GM12878 (cell line): ENCODE measurements at regions not wholly inside any gene's neighbourhood (a gene's known extent, or its start where the extent isn't known, plus 50 kb on each side); places are given as distances from the start of the nearest gene placed in this dataset.

Experiments
- ATAC-seq: fragments of 200-7000 bp; cut with Tn5 transposase; 3 replicates; pipeline ENCODE4 v1.9.1; 2020; ENCODE audit warnings: mild to moderate bottlenecking, moderate library complexity
- BruUV-seq: library from RNA; stranded (reverse); fragments of 400-500 nt; replicated peaks from 2 replicates; lab custom pipeline; 2021; lab: Mats Ljungman, UMichigan
- CTCF ChIA-PET: fragments of 300-600 bp; sonication (Branson Sonifier 250); formaldehyde crosslinking; extraction: SDS; loops from one replicate; lab custom pipeline; 2021; ENCODE audit warnings: inconsistent platforms; lab: Yijun Ruan, JAX
- POLR2A ChIA-PET: fragments of 350-600 bp; formaldehyde crosslinking; extraction: SDS; loops from one replicate; lab custom pipeline; 2021; ENCODE audit warnings: inconsistent platforms; lab: Charles Lee
- RAD21 ChIA-PET: fragments of 300-600 bp; sonication (Branson Sonifier 250); formaldehyde crosslinking; loops from one replicate; lab custom pipeline; 2023; ENCODE audit warnings: antibody characterized with exemption; ENCODE audit not compliant: unreplicated experiment; lab: Charles Lee
- SMC1A ChIA-PET: fragments of 300-600 bp; sonication (Branson Sonifier 250); formaldehyde crosslinking; loops from one replicate; lab custom pipeline; 2023; ENCODE audit not compliant: unreplicated experiment, uncharacterized antibody; lab: Charles Lee
- DNase-seq: peaks from one replicate; pipeline ENCODE4 v3.0.0-alpha.2; 2011; ENCODE audit warnings: low read depth, low spot score
- FAIRE-seq: peaks from 3 replicates; lab custom pipeline; 2011; peaks lifted over from hg19 to GRCh38; lab: Jason Lieb, UNC
- H2AFZ ChIP-seq: 2 replicates; pipeline ENCODE4 v1.6.0; 2011; ENCODE audit warnings: low read depth, low read length, control low read depth; ENCODE audit not compliant: control insufficient read depth
- H3K27ac ChIP-seq: 2 replicates; pipeline ENCODE4 v1.5.1; 2011; ENCODE audit warnings: control low read depth; ENCODE audit not compliant: control insufficient read depth, insufficient read depth
- H3K27me3 ChIP-seq, 2 experiments: replicated peaks in 1 of 2; 2 replicates each; pipeline versions ENCODE4 v1.6.0 to v1.6.1; 2011; ENCODE audit warnings: low read length in 1 of 2; ENCODE audit not compliant: control insufficient read depth in 2 of 2, insufficient read depth in 2 of 2
- H3K36me3 ChIP-seq, 2 experiments: 2 replicates each; pipeline ENCODE4 v1.5.1; 2011; ENCODE audit warnings: low read length in 1 of 2; ENCODE audit not compliant: control insufficient read depth in 2 of 2, insufficient read depth in 2 of 2
- H3K4me1 ChIP-seq: 2 replicates; pipeline ENCODE4 v1.6.1; 2011; ENCODE audit warnings: mild to moderate bottlenecking, low read length, moderate library complexity, mixed read lengths; ENCODE audit not compliant: control insufficient read depth, insufficient read depth
- H3K4me2 ChIP-seq: 2 replicates; pipeline ENCODE4 v1.6.0; 2011; ENCODE audit warnings: control low read depth; ENCODE audit not compliant: control insufficient read depth, insufficient read depth
- H3K4me3 ChIP-seq: fragments of 200-600 bp; sonication (generic); 2 replicates; pipeline ENCODE4 v1.5.1; 2016
- H3K79me2 ChIP-seq: 2 replicates; pipeline ENCODE4 v1.6.0; 2011; ENCODE audit warnings: low read length; ENCODE audit not compliant: control insufficient read depth, insufficient read depth
- H3K9ac ChIP-seq: 2 replicates; pipeline ENCODE4 v1.8.0; 2011; ENCODE audit warnings: low read length, control low read depth, mixed read lengths; ENCODE audit not compliant: control insufficient read depth, insufficient read depth
- H3K9me3 ChIP-seq: replicated peaks from 3 replicates; pipeline ENCODE4 v1.5.1; 2011; ENCODE audit warnings: mild to moderate bottlenecking, low read length; ENCODE audit not compliant: control insufficient read depth, insufficient read depth
- H4K20me1 ChIP-seq: 2 replicates; pipeline ENCODE4 v1.6.0; 2011; ENCODE audit not compliant: control insufficient read depth, insufficient read depth
- CBFB ChIP-seq: IDR thresholded peaks from 2 replicates; pipeline ENCODE4 v1.6.1; 2016; ENCODE audit warnings: antibody characterized with exemption, low read depth
- EGR1 ChIP-seq, 2 experiments: IDR thresholded peaks; 1 replicate in 1 of 2; 2 replicates in 1 of 2; pipeline ENCODE4 v1.6.1; 2011 to 2012; ENCODE audit warnings: low read depth in 2 of 2, low read length in 2 of 2, borderline replicate concordance in 1 of 2, mild to moderate bottlenecking in 1 of 2, moderate library complexity in 1 of 2
- ESRRA ChIP-seq: IDR thresholded peaks from 2 replicates; pipeline ENCODE4 v1.6.1; 2012; ENCODE audit warnings: mild to moderate bottlenecking, low read length, improper control_type of control experiment
- ETV6 ChIP-seq, 2 experiments: fragments of 450-650 bp in 1 of 2; IDR thresholded peaks in 1 of 2; conservative IDR thresholded peaks in 1 of 2; 2 replicates each; pipeline ENCODE4 v1.6.1; 2014; ENCODE audit warnings: antibody characterized with exemption in 1 of 2, borderline replicate concordance in 1 of 2, low read depth in 1 of 2, mild to moderate bottlenecking in 1 of 2, moderate library complexity in 1 of 2
- HDGF ChIP-seq: fragments of 450-650 bp; IDR thresholded peaks from 2 replicates; pipeline ENCODE4 v1.6.1; 2016; ENCODE audit warnings: antibody characterized with exemption
- IKZF2 ChIP-seq, 2 experiments: fragments of 450-650 bp; IDR thresholded peaks; 2 replicates each; pipeline ENCODE4 v1.6.1; 2017; ENCODE audit warnings: mild to moderate bottlenecking in 2 of 2, moderate library complexity in 2 of 2
- IRF4 ChIP-seq: IDR thresholded peaks from 2 replicates; pipeline ENCODE4 v1.6.1; 2011; ENCODE audit warnings: low read depth, low read length
- KLF5 ChIP-seq: fragments of 450-650 bp; IDR thresholded peaks from 2 replicates; pipeline ENCODE4 v1.6.1; 2014; ENCODE audit warnings: mild to moderate bottlenecking; ENCODE audit not compliant: partially characterized antibody
- NBN ChIP-seq: fragments of 450-650 bp; IDR thresholded peaks from 2 replicates; pipeline ENCODE4 v1.6.1; 2016
- PBX3 ChIP-seq: IDR thresholded peaks from 2 replicates; pipeline ENCODE4 v1.6.1; 2011; ENCODE audit warnings: mild to moderate bottlenecking, low read depth, low read length, moderate library complexity; ENCODE audit not compliant: insufficient replicate concordance
- PML ChIP-seq: IDR thresholded peaks from 2 replicates; pipeline ENCODE4 v1.6.1; 2012; ENCODE audit warnings: low read length, inconsistent platforms
- RAD51 ChIP-seq: fragments of 450-650 bp; IDR thresholded peaks from 2 replicates; pipeline ENCODE4 v1.6.1; 2016; ENCODE audit warnings: moderate library complexity, mild to moderate bottlenecking, inconsistent platforms
- SP1 ChIP-seq: IDR thresholded peaks from one replicate; pipeline ENCODE4 v1.6.1; 2011; ENCODE audit warnings: low read depth, low read length
- TBL1XR1 ChIP-seq: IDR thresholded peaks from 2 replicates; pipeline ENCODE4 v1.6.1; 2012; ENCODE audit warnings: low read depth, low read length, improper control_type of control experiment
- TCF3 ChIP-seq: IDR thresholded peaks from 2 replicates; pipeline ENCODE4 v1.6.1; 2012; ENCODE audit warnings: low read depth, mild to moderate bottlenecking, low read length, borderline replicate concordance; ENCODE audit not compliant: insufficient read depth
- USF1 ChIP-seq: IDR thresholded peaks from 2 replicates; pipeline ENCODE4 v1.6.1; 2011; ENCODE audit warnings: borderline replicate concordance, low read depth, mild to moderate bottlenecking, moderate library complexity, mixed read lengths, low read length; ENCODE audit not compliant: insufficient read depth; ENCODE audit errors: extremely low read length
- WGBS: methylation state at CpG from one replicate; pipeline ENCODE4 v1.1.6; 2016; ENCODE audit warnings: low lambda C conversion rate; ENCODE audit not compliant: insufficient replicate concordance, insufficient coverage; ENCODE audit errors: missing lambda C conversion rate; 5-methylcytosine and 5-hydroxymethylcytosine counted together
- in situ Hi-C: fragments of 300-500 bp; cut with MboI; formaldehyde crosslinking; loops from 9 replicates; pipeline ENCODE4 v1.14.3; 2018; ENCODE audit warnings: mixed read lengths
- intact Hi-C: fragments of 100-400 bp; cut with micrococcal nuclease; formaldehyde crosslinking; loops from one replicate; pipeline ENCODE4 v1.14.2; 2022; ENCODE audit not compliant: unreplicated experiment
- TF ChIP-seq, protein P1 (sequence below): fragments of 150-350 bp; IDR thresholded peaks from 2 replicates; pipeline ENCODE4 v1.6.1; 2016; ENCODE audit warnings: low read depth, low read length
- TF ChIP-seq, protein P2 (sequence below): fragments of 450-650 bp; formaldehyde crosslinking; IDR thresholded peaks from 2 replicates; pipeline ENCODE4 v1.4.0; 2022; ENCODE audit warnings: mild to moderate bottlenecking, moderate library complexity

- no TSS peak for BruUV-seq
- H3K9ac ChIP-seq: no peak overlapping the region
- no peak overlapping the region for H3K4me2 ChIP-seq
- intact Hi-C loops (no loop called here), in situ Hi-C loops (no loop called here)
- H3K79me2 ChIP-seq: no peaks in the 10 kb centered on the region
- no peak for DNase-seq
- 38% methylated on average over 1 of the region's 1 CpG for WGBS
- ATAC-seq: no peak
- no peaks in the 10 kb centered on the region for H3K27me3 ChIP-seq
- no peaks in the 10 kb centered on the region for H3K4me1 ChIP-seq
- CTCF ChIA-PET: interaction anchor here (1.1 kb wide), 1 partner anchor 14 kb away, joined by 3 read pairs; no protein-coding TSS in a partner anchor
- no peaks in the 10 kb centered on the region for H3K36me3 ChIP-seq
- H2AFZ ChIP-seq: no peak overlapping the region
- SMC1A ChIA-PET: interaction anchor here (0.6 to 1.1 kb wide), 2 partner anchors 14 to 50 kb away, joined by 3 read pairs; no protein-coding TSS in a partner anchor
- H3K27ac ChIP-seq: no peak overlapping the region
- no peak overlapping the region for H3K4me3 ChIP-seq
- POLR2A ChIA-PET: no interaction called here
- RAD21 ChIA-PET: no interaction called here
- no peaks in the 10 kb centered on the region for H4K20me1 ChIP-seq
- H3K9me3 ChIP-seq: no peaks in the 10 kb centered on the region
- FAIRE-seq: no peak
- no peak for TF ChIP-seq HDGF
- TF ChIP-seq PML: no peak
- no peak for TF ChIP-seq IRF4
- TF ChIP-seq NBN: no peak
- no peak for TF ChIP-seq CBFB
- no peak for TF ChIP-seq ESRRA
- no peak for TF ChIP-seq SP1
- TF ChIP-seq TCF3: no peak
- no peak for TF ChIP-seq USF1
- TF ChIP-seq, protein P1, sequence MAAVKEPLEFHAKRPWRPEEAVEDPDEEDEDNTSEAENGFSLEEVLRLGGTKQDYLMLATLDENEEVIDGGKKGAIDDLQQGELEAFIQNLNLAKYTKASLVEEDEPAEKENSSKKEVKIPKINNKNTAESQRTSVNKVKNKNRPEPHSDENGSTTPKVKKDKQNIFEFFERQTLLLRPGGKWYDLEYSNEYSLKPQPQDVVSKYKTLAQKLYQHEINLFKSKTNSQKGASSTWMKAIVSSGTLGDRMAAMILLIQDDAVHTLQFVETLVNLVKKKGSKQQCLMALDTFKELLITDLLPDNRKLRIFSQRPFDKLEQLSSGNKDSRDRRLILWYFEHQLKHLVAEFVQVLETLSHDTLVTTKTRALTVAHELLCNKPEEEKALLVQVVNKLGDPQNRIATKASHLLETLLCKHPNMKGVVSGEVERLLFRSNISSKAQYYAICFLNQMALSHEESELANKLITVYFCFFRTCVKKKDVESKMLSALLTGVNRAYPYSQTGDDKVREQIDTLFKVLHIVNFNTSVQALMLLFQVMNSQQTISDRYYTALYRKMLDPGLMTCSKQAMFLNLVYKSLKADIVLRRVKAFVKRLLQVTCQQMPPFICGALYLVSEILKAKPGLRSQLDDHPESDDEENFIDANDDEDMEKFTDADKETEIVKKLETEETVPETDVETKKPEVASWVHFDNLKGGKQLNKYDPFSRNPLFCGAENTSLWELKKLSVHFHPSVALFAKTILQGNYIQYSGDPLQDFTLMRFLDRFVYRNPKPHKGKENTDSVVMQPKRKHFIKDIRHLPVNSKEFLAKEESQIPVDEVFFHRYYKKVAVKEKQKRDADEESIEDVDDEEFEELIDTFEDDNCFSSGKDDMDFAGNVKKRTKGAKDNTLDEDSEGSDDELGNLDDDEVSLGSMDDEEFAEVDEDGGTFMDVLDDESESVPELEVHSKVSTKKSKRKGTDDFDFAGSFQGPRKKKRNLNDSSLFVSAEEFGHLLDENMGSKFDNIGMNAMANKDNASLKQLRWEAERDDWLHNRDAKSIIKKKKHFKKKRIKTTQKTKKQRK: no peak
- no peak for TF ChIP-seq EGR1 (IDR thresholded peaks at IDR 0.05; ENCODE audit: borderline replicate concordance in 1 of 2, low read depth in 2 of 2, low read length in 2 of 2)
- TF ChIP-seq, protein P2, sequence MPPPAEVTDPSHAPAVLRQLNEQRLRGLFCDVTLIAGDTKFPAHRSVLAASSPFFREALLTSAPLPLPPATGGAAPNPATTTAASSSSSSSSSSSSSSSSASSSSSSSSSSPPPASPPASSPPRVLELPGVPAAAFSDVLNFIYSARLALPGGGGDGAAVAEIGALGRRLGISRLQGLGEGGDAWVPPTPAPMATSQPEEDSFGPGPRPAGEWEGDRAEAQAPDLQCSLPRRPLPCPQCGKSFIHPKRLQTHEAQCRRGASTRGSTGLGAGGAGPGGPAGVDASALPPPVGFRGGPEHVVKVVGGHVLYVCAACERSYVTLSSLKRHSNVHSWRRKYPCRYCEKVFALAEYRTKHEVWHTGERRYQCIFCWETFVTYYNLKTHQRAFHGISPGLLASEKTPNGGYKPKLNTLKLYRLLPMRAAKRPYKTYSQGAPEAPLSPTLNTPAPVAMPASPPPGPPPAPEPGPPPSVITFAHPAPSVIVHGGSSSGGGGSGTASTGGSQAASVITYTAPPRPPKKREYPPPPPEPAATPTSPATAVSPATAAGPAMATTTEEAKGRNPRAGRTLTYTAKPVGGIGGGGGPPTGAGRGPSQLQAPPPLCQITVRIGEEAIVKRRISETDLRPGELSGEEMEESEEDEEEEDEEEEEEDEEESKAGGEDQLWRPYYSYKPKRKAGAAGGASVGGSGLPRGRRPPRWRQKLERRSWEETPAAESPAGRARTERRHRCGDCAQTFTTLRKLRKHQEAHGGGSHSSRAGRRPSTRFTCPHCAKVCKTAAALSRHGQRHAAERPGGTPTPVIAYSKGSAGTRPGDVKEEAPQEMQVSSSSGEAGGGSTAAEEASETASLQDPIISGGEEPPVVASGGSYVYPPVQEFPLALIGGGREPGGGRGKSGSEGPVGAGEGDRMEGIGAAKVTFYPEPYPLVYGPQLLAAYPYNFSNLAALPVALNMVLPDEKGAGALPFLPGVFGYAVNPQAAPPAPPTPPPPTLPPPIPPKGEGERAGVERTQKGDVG (CRISPR knock-in tag): no peak
- no peak for TF ChIP-seq ETV6 (conservative IDR thresholded peaks at IDR 0.05 in 1 of 2, IDR thresholded peaks at IDR 0.05 in 1 of 2; ENCODE audit: borderline replicate concordance in 1 of 2, low read depth in 1 of 2)
- TF ChIP-seq TBL1XR1: no peak
- no peak for TF ChIP-seq PBX3
- no peak for TF ChIP-seq IKZF2 (IDR thresholded peaks at IDR 0.05)
- TF ChIP-seq RAD51: no peak
- TF ChIP-seq KLF5: no peak
Measured at GRCh38 chr4:103947617-103948016, 227.8 kb upstream of the TACR3 start.
